BE2C (cell line): ENCODE measurements at regions not wholly inside any gene's neighbourhood (a gene's known extent, or its start where the extent isn't known, plus 50 kb on each side); places are given as distances from the start of the nearest gene placed in this dataset.

Experiments used
- DNase-seq: peaks from one replicate; pipeline ENCODE4 v3.0.0-alpha.2; 2020
- H3K27me3 ChIP-seq: fragments of 250-450 bp; sonication (Bioruptor Pico); 2 replicates; pipeline ENCODE4 v1.5.1; 2020; ENCODE audit warnings: mild to moderate bottlenecking
- H3K36me3 ChIP-seq: fragments of 250-450 bp; sonication (Bioruptor Pico); 2 replicates; pipeline ENCODE4 v1.5.1; 2020; ENCODE audit warnings: mild to moderate bottlenecking
- H3K4me1 ChIP-seq: fragments of 250-450 bp; sonication (Bioruptor Pico); 2 replicates; pipeline ENCODE4 v1.5.1; 2020
- H3K4me3 ChIP-seq: 2 replicates; pipeline ENCODE4 v1.5.1; 2011; ENCODE audit warnings: low read depth, low read length
- H3K9me3 ChIP-seq: fragments of 250-450 bp; sonication (Bioruptor Pico); 2 replicates; pipeline ENCODE4 v1.5.1; 2020
- TF ChIP-seq, protein P1 (sequence below): IDR thresholded peaks from 2 replicates; pipeline ENCODE4 v1.5.1; 2012; ENCODE audit warnings: mild to moderate bottlenecking, low read depth, low read length

DNA sequence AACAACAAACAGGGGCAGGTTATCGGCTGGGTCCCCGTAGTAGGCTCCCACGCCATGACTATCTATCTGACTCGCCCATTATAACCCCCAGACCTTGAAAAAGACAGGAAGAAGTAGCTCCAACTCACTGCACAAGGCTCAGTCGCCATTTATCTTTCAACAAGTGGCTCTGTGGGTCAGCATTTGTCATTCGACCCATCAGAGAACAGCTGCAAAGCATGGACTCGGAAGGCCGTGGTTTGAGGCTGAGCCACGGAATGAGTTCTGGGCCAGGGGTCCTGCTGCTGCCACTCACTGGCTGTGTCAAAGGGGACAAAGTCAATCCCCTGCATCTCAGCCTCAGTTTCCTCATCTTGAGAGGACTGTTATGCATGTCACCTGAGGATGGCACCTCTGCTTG, 131.0 kb downstream of the DMRTA2 start:
- DNase-seq: no peak
- no peak overlapping the region for H3K4me3 ChIP-seq
- H3K36me3 ChIP-seq: no peaks in the 10 kb centered on the region
- H3K9me3 ChIP-seq: no peaks in the 10 kb centered on the region
- no peaks in the 10 kb centered on the region for H3K27me3 ChIP-seq
- TF ChIP-seq, protein P1, sequence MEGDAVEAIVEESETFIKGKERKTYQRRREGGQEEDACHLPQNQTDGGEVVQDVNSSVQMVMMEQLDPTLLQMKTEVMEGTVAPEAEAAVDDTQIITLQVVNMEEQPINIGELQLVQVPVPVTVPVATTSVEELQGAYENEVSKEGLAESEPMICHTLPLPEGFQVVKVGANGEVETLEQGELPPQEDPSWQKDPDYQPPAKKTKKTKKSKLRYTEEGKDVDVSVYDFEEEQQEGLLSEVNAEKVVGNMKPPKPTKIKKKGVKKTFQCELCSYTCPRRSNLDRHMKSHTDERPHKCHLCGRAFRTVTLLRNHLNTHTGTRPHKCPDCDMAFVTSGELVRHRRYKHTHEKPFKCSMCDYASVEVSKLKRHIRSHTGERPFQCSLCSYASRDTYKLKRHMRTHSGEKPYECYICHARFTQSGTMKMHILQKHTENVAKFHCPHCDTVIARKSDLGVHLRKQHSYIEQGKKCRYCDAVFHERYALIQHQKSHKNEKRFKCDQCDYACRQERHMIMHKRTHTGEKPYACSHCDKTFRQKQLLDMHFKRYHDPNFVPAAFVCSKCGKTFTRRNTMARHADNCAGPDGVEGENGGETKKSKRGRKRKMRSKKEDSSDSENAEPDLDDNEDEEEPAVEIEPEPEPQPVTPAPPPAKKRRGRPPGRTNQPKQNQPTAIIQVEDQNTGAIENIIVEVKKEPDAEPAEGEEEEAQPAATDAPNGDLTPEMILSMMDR: no peak
- H3K4me1 ChIP-seq: no peaks in the 10 kb centered on the region

DNA sequence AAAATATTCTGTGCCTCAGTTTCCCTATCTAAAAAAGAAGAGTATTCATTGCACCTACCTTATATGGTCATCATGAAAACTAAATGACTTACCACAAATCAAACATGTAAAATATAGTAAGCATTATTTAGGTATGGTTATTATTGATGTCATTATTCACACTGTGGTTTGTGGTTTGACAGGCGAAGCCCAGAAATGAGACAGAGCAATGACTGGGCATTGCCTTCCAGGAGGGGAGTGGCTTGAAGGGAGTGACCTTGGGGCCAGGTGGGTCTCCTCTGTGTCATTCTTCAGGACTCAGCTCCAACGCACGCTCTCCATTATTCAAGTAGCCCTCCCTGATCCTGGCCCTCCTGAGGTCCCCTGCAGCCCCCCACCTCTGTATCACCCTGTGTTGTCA, 133.7 kb downstream of the DMRTA2 start:
- TF ChIP-seq, protein P1: no peak
- H3K4me1 ChIP-seq: no peaks in the 10 kb centered on the region

DNA sequence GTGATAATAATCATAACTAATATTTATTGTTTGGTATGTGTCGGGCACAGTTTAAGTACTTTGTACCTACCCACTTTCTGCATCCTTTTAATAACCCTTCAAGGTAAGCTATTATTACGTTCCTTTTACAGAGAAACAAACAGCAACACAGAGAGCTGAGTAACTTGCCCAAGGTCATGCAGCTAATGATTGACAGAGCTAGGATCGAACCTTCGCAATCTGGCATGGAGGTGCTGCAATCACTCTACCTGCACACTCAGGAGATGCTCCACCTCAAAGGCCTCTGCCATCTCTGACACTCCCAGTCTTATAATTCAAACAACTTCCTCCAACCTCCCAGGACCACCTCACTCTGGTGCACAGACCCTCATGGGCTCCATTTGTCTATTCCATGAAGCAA, 137.2 kb downstream of the DMRTA2 start:
- Histone ChIP-seq H3K27me3 (no peaks in the 10 kb centered on the region), H3K4me3 (no peak overlapping the region), H3K36me3 (no peaks in the 10 kb centered on the region), H3K4me1 (no peaks in the 10 kb centered on the region), H3K9me3 (no peaks in the 10 kb centered on the region)
- TF ChIP-seq, protein P1: no peak
- DNase-seq: no peak

More for the DNA sequence above, 133.7 kb downstream of the DMRTA2 start:
- Histone ChIP-seq H3K27me3 (no peaks in the 10 kb centered on the region), H3K4me3 (no peak overlapping the region), H3K9me3 (no peaks in the 10 kb centered on the region), H3K36me3 (no peaks in the 10 kb centered on the region)
- DNase-seq: no peak

DNA sequence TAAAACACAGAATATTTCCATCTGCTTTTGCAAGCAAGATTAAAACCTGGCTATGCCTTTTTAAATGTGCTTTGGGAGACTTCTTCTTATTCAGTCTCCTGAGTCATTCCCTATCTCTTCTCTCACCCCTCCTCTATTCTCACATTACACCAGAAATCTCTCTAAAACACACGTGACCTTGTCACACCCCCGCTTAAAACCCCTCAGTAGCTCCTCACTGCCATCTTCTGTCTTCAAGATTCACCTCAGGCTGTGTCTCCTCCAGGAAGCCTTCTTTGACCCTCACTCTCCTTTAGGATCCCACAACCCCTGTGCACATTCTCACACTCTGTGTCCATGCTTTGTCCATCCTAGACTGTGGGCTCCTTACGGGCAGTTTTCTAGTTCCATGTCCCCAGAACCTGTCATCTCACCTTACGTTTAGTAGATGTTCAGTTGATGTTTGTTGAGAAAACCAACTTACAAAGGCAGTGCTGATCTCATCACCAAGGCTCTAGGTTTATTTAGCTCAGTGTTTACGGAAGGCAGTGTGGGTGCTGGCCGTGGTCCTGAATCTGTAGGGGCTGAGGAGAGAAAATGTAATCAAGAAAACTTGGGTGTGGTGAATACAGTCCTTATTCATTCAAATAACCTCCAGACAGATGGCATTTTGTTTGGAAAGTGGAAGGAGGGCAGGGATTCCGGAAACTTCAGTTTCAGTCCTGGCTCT, 143.5 kb downstream of the DMRTA2 start:
- Histone ChIP-seq H3K27me3 (no peaks in the 10 kb centered on the region), H3K36me3 (no peaks in the 10 kb centered on the region), H3K4me1 (peaks cover 24% of the 10 kb centered on the region), H3K4me3 (no peak overlapping the region), H3K9me3 (no peaks in the 10 kb centered on the region)
- TF ChIP-seq, protein P1: no peak
- DNase-seq: no peak

DNA sequence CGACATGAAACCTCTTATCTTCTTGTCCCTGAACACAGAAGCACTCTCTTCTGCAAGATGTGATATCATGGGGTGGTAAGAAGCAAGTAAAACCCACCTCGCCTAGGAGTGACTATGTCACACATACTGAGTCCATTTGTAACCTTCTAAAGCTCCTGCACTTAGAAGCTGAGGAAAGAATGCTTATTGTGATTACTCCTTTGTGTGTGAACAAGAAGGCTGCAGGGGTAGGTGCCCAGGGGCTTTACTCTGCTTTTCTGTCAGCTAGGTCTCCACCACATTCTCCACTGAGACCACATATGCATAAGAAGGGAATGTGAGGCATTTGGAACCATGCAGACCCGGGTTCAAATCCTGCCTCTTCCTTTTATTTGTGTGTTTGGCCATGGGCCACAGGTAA, 144.3 kb downstream of the DMRTA2 start:
- H3K4me1 ChIP-seq: peaks cover 27% of the 10 kb centered on the region
- no peaks in the 10 kb centered on the region for H3K36me3 ChIP-seq
- no peak for DNase-seq
- no peak overlapping the region for H3K4me3 ChIP-seq
- TF ChIP-seq, protein P1: no peak
- no peaks in the 10 kb centered on the region for H3K9me3 ChIP-seq
- no peaks in the 10 kb centered on the region for H3K27me3 ChIP-seq

DNA sequence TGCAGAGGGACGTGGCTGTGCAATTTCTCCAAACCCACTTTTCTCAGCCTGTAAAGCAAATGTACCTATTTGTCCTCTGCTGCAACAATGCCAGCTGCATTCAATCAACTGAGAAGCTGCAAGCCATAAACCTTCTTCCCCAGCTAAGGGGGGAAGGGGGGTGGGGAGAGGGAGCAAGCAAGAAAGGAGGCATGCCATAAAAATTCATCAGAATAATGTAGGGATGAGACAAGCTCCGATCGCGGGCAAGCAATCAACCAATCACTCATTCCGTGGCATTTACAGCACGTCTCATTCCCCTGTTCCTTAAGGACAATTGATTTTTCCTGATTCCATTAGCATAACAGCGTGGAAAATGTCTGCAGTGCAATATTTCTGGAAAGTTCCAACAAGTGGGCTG, 144.8 kb downstream of the DMRTA2 start:
- H3K4me1 ChIP-seq: peaks cover 33% of the 10 kb centered on the region
- DNase-seq: no peak
- TF ChIP-seq, protein P1: no peak

More for the DNA sequence above, 144.8 kb downstream of the DMRTA2 start:
- H3K4me3 ChIP-seq: no peak overlapping the region
- H3K36me3 ChIP-seq: no peaks in the 10 kb centered on the region
- no peaks in the 10 kb centered on the region for H3K9me3 ChIP-seq
- no peaks in the 10 kb centered on the region for H3K27me3 ChIP-seq
